GM18520 (cell line): ENCODE measurements at regions not wholly inside any gene's neighbourhood (a gene's known extent, or its start where the extent isn't known, plus 50 kb on each side); places are given as distances from the start of the nearest gene placed in this dataset.

Source experiments
- ATAC-seq: cut with Tn5 transposase; IDR thresholded peaks from one replicate; pipeline ENCODE4 v1.9.1; 2021; ENCODE audit not compliant: unreplicated experiment

- ATAC-seq: no peak
Observed at GRCh38 chr7:67809586-67809985, 813.0 kb downstream of the TYW1 start.

GRCh38 chr7:67813621-67814292, 817.1 kb downstream of the TYW1 start:
- no peak for ATAC-seq

- no peak for ATAC-seq
Observed at GRCh38 chr7:67817481-67817880, 820.8 kb downstream of the TYW1 start.

GRCh38 chr7:67821116-67821515, 824.5 kb downstream of the TYW1 start:
- ATAC-seq: no peak

- no peak for ATAC-seq
Observed at GRCh38 chr7:67823345-67823744, 826.7 kb downstream of the TYW1 start.

- ATAC-seq: no peak
Observed at GRCh38 chr7:67825356-67825755, 828.7 kb downstream of the TYW1 start.

GRCh38 chr7:67841896-67842295, 845.3 kb downstream of the TYW1 start:
- ATAC-seq: no peak

- no peak for ATAC-seq
Observed at GRCh38 chr7:67842571-67842970, 845.9 kb downstream of the TYW1 start.

GRCh38 chr7:67843001-67843565, 846.5 kb downstream of the TYW1 start:
- no peak for ATAC-seq

GRCh38 chr7:67843615-67844014, 847.0 kb downstream of the TYW1 start:
- no peak for ATAC-seq

GRCh38 chr7:67847092-67847787, 850.6 kb downstream of the TYW1 start:
- ATAC-seq: no peak

- ATAC-seq: no peak
Observed at GRCh38 chr7:67854221-67855178, 857.9 kb downstream of the TYW1 start.

- ATAC-seq: no peak
Observed at GRCh38 chr7:67855322-67855721, 858.7 kb downstream of the TYW1 start.

GRCh38 chr7:67856046-67856445, 859.4 kb downstream of the TYW1 start:
- no peak for ATAC-seq

GRCh38 chr7:67857698-67858097, 861.1 kb downstream of the TYW1 start:
- no peak for ATAC-seq

- no peak for ATAC-seq
Observed at GRCh38 chr7:67858931-67859330, 862.3 kb downstream of the TYW1 start.

GRCh38 chr7:67863911-67864310, 867.3 kb downstream of the TYW1 start:
- no peak for ATAC-seq

- no peak for ATAC-seq
Observed at GRCh38 chr7:67866054-67866453, 869.4 kb downstream of the TYW1 start.

GRCh38 chr7:67866812-67867211, 870.2 kb downstream of the TYW1 start:
- no peak for ATAC-seq

- ATAC-seq: no peak
Observed at GRCh38 chr7:67870396-67870795, 873.8 kb downstream of the TYW1 start.

- no peak for ATAC-seq
Observed at GRCh38 chr7:67875558-67875957, 878.9 kb downstream of the TYW1 start.
